Epithelial cell of esophagus (primary cell): ENCODE measurements at regions not wholly inside any gene's neighbourhood (a gene's known extent, or its start where the extent isn't known, plus 50 kb on each side); places are given as distances from the start of the nearest gene placed in this dataset.

Experiments
- DNase-seq: peaks from one replicate; pipeline ENCODE4 v3.0.0; 2010; ENCODE audit warnings: low read depth
- H3K4me3 ChIP-seq: 2 replicates; pipeline ENCODE4 v1.5.1; 2011; ENCODE audit warnings: mild to moderate bottlenecking, low read length, control low read depth
- TF ChIP-seq, protein P1 (sequence below): IDR thresholded peaks from 2 replicates; pipeline ENCODE4 v1.5.1; 2011; ENCODE audit warnings: low read depth, mild to moderate bottlenecking, low read length, control low read depth, inconsistent platforms; ENCODE audit not compliant: insufficient read depth; ENCODE audit errors: missing control alignments

DNA sequence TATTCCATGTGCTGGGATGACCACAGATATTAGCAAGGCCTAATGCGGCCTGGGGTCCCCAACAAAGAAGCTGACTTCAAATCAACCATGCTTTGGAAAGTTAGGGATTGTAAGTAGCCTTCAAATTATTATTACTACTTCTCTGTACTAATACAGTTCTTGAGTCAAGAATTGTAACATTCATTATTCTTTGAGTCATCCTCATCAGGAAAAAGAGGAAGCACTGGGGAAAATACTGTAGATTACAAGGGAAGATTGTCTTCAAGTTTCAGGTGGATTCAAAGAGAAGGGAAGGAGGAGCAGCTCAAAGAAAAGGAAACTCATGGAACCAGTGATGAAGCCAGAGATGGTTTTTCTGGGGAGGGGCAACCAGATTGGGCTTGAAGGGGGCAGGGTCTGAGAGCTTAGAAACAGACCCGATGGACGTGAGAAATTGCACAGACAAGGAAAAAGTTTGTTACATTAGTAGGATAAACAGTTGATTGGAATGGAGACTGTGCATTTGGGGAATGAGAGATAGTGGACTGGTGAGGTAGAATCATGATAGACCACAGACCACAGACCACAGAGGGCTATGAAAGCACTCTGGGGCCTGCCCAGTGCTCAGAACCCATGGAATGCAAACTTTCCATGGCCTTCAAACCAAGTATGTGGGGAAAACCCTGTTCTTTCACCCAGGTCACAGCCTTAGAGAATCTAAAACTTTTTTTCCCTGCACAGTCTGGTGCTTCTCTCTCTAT is 209.9 kb downstream of the ZNF365 start:
- no peak for DNase-seq
- TF ChIP-seq, protein P1, sequence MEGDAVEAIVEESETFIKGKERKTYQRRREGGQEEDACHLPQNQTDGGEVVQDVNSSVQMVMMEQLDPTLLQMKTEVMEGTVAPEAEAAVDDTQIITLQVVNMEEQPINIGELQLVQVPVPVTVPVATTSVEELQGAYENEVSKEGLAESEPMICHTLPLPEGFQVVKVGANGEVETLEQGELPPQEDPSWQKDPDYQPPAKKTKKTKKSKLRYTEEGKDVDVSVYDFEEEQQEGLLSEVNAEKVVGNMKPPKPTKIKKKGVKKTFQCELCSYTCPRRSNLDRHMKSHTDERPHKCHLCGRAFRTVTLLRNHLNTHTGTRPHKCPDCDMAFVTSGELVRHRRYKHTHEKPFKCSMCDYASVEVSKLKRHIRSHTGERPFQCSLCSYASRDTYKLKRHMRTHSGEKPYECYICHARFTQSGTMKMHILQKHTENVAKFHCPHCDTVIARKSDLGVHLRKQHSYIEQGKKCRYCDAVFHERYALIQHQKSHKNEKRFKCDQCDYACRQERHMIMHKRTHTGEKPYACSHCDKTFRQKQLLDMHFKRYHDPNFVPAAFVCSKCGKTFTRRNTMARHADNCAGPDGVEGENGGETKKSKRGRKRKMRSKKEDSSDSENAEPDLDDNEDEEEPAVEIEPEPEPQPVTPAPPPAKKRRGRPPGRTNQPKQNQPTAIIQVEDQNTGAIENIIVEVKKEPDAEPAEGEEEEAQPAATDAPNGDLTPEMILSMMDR: no peak
- no peak overlapping the region for H3K4me3 ChIP-seq

DNA sequence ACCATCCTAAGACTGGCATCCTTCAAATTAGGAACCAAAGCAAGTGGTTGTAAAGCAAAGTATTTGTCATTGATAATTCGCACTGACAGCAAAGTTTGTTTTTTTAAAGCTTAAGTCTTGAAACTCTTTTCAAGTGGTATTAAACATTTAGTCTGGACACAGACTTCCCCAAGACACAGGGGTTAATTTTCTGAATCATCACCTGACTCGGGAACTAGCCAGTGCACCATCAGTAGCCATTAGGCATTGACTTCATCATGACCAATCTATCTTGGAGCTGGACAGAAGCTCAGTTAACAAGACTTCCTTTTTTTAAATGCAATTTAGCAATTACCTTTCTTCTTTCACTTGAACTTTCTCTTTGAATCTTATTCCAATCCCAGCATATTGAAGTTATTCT is 210.6 kb downstream of the ZNF365 start:
- TF ChIP-seq, protein P1: no peak
- H3K4me3 ChIP-seq: no peak overlapping the region
- no peak for DNase-seq

DNA sequence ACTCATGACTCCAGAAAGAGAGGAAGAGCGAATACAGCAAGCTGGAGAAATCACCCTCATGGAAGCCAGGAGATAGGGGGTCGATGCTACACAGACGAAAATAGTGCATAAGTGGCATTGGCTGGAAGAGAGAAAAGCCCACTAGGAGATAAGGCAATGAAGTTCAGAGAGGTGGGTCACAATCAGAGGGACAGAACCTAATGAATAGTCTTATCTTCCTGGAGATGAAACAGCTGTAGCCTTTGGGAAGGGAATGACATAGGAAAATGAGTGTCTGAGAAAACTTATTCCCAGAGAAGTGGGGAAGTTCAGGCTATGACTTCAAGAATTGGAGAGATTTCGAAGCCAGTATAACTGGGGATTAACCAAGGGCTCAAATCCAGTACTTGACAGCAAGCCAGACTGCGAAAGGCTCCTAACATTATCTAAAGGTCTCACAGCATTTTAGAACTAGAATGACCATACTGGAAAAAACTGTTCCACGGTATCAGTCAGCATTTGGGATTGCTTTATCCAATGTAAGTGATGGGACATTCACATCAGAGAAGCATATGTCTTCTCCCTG is 211.1 kb downstream of the ZNF365 start:
- DNase-seq: no peak
- TF ChIP-seq, protein P1: no peak
- no peak overlapping the region for H3K4me3 ChIP-seq

DNA sequence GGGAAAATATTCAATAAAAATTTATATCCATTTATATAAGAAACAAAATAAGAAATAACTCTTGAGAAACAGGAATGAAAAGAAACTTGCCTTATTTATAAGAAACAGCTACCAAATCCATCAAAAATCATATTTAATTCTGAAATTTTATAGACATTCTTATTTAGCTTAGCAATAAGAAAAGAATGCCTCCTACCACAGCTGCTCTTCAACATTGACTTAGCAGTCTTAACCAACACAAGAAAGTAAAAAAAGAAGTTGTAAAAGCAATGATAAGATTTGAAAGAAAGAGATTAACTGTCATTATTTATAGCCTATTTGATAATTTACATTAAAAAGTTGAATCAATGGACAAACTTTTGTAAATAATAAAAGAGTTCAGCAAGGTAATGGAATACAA is 212.8 kb downstream of the ZNF365 start:
- TF ChIP-seq, protein P1: no peak
- no peak overlapping the region for H3K4me3 ChIP-seq
- no peak for DNase-seq

DNA sequence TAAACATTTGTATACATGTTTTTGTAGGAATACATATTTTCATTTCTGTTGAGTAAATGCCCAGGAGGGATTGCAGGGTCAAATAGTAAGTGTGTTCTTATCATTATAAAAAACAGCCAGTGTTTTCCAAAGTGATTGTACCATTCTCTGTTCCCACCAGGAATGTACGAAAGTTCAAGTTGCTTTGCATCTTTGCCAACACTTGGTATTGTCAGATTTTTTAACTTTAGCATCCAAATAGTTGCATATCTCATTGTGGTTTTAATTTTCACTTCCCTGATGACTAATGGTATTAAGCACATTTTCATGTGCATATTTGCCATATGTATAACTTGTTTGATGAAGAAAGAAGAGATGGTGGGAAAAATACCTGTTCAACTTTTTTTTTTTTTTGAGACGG is 213.9 kb downstream of the ZNF365 start:
- TF ChIP-seq, protein P1: no peak
- no peak for DNase-seq
- H3K4me3 ChIP-seq: no peak overlapping the region

DNA sequence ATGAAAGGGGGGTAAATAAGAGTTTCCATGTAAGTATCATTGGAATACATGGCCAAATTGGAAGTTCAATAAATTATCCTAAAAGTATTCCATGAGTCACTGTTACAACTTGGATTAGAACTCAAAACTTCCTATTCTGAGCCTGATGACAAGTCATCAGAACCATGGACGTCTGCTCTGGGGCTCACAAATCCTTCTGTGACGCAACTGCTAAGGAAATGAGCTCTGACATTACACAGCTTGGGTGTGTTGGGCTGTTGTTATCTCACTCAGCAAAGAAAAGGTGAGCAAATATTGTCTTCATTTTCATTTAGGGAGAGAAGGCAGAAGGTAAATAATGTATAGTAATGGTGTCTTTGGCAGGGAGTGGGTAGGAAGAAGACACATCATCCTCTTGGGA is 214.8 kb upstream of the ADO start:
- TF ChIP-seq, protein P1: no peak
- DNase-seq: peak; percentile 68
- no peak overlapping the region for H3K4me3 ChIP-seq

DNA sequence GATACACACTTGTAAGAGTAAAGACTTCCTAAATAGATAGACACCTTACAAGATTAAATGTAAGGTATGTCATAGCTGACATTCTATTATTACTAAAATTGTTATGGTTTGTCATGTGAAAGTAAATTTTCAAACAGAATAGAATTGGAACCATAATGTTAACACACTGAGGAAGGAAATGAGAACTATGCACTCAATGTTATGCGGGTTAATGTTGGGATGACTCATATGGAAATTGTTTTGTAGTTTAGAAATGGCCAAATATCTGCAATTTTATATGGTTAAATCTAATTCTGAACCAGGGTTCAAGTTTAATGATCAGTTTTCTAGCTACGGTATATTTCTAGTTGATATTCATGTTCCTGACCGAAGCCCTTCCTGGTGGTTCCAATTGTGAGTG is 214.2 kb upstream of the ADO start:
- DNase-seq: no peak
- TF ChIP-seq, protein P1: no peak
- H3K4me3 ChIP-seq: no peak overlapping the region
